ENCODE measurements at regions not wholly inside any gene's neighbourhood (a gene's known extent, or its start where the extent isn't known, plus 50 kb on each side); places are given as distances from the start of the nearest gene placed in this dataset.

DNA sequence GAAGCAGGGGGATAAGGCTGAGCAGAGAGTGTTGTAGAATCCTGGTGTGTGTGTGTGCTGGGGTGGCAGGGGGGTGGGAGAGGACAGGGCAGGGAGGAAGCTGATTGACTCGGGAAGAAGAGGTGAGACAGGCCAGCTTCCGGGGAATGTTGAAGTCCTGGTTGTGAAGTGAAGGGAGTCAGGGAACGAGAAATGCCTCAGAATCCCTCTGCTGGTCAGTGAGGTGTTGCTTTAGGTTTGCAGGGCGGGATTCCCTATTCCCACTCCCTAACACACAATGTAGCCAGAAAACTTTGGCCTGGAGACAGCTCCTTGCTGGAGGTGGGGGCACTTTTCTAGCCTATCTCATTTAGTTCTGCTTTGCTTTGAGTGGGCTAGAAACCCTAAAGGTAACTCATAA is 265.1 kb downstream of the HAUS1 start:
- TF ChIP-seq EZH2 (IDR thresholded peaks at IDR 0.05) (no peak), CTCF (IDR thresholded peaks at IDR 0.05 in 2 of 3, conservative IDR thresholded peaks at IDR 0.05 in 1 of 3; ENCODE audit: borderline replicate concordance in 1 of 3, insufficient read depth in 1 of 3, low read depth in 2 of 3, low read length in 2 of 3) (no peak), CEBPB (IDR thresholded peaks at IDR 0.05; ENCODE audit: low read depth) (no peak), REST (IDR thresholded peaks at IDR 0.05; ENCODE audit: low read depth) (no peak), ELF1 (IDR thresholded peaks at IDR 0.05; ENCODE audit: borderline replicate concordance, low read depth) (no peak), POLR2A (IDR thresholded peaks at IDR 0.05; ENCODE audit: borderline replicate concordance, extremely low read depth, insufficient read depth, insufficient read length) (no peak)
- TF ChIP-seq, protein P1, sequence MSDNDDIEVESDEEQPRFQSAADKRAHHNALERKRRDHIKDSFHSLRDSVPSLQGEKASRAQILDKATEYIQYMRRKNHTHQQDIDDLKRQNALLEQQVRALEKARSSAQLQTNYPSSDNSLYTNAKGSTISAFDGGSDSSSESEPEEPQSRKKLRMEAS (IDR thresholded peaks at IDR 0.05) = no peak

Data from HCT116 (cell line).